ENCODE measurements at regions not wholly inside any gene's neighbourhood (a gene's known extent, or its start where the extent isn't known, plus 50 kb on each side); places are given as distances from the start of the nearest gene placed in this dataset.
A peak's percentile ranks its signal among the peaks of the same experiment; 100 is the strongest.

DNA sequence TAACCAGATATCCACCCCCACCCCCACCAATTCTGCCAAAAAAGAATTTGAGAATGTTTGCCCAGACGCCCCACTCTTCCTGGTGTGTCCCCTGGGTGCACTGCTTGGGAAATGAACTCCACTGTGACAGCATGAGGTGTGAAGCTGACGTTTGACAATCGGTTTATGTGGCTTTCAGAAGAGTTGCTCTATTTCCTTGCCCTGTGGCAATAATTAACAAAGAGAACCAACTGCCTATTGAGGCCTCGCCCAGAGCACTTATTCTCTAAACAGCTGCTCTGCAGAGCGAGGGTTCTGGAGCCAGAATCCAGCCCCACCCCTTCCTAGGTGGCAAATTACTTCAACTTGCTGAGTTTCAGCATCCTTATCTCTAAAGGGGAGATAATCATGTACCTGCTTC is 115.8 kb upstream of the SIX3 start:
- peak; percentile 72 for DNase-seq

DNA sequence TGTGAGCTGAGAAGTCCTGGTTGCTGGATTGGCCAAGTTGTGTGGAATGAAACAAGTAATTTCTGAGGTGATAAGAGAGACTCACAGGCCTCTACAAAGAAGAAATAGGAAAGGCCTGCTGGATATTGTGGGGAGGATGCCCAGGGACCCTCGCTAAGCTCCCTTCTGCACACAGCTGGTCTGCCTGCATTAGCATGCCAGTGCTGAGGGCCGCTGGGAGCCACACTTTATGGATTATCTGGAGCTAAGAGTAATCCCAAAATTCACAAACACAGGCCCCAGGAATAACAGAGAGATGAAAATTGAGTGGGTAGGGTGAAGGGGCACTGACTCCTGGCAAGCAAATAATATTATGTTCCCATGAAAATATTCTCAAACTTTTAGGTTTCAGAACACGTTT is 114.9 kb upstream of the SIX3 start:
- TF ChIP-seq, protein P1, sequence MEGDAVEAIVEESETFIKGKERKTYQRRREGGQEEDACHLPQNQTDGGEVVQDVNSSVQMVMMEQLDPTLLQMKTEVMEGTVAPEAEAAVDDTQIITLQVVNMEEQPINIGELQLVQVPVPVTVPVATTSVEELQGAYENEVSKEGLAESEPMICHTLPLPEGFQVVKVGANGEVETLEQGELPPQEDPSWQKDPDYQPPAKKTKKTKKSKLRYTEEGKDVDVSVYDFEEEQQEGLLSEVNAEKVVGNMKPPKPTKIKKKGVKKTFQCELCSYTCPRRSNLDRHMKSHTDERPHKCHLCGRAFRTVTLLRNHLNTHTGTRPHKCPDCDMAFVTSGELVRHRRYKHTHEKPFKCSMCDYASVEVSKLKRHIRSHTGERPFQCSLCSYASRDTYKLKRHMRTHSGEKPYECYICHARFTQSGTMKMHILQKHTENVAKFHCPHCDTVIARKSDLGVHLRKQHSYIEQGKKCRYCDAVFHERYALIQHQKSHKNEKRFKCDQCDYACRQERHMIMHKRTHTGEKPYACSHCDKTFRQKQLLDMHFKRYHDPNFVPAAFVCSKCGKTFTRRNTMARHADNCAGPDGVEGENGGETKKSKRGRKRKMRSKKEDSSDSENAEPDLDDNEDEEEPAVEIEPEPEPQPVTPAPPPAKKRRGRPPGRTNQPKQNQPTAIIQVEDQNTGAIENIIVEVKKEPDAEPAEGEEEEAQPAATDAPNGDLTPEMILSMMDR (IDR thresholded peaks at IDR 0.05) = no peak
- H3K36me3 ChIP-seq = no peaks in the 10 kb centered on the region
- no peaks in the 10 kb centered on the region for H3K9me3 ChIP-seq
- intact Hi-C loops (cut with DNase I) = no loop called here
- no peaks in the 10 kb centered on the region for H3K27me3 ChIP-seq
- H3K4me1 ChIP-seq = no peaks in the 10 kb centered on the region
- no peak for DNase-seq
- no peak overlapping the region for H3K9ac ChIP-seq (ENCODE audit: low read depth in 2 of 2, low read length in 2 of 2)
- no peak overlapping the region for H3K4me3 ChIP-seq
- H3K27ac ChIP-seq = peak overlapping the region; percentile 19

More for the DNA sequence above, 115.8 kb upstream of the SIX3 start:
- Histone ChIP-seq H3K4me3 (no peak overlapping the region), H3K27me3 (no peaks in the 10 kb centered on the region), H3K27ac (peak overlapping the region; percentile 19), H3K4me1 (no peaks in the 10 kb centered on the region), H3K36me3 (no peaks in the 10 kb centered on the region), H3K9ac (ENCODE audit: low read depth in 2 of 2, low read length in 2 of 2) (no peak overlapping the region), H3K9me3 (no peaks in the 10 kb centered on the region)
- TF ChIP-seq, protein P1 (IDR thresholded peaks at IDR 0.05) = no peak
- intact Hi-C loops (cut with DNase I) = no loop called here

DNA sequence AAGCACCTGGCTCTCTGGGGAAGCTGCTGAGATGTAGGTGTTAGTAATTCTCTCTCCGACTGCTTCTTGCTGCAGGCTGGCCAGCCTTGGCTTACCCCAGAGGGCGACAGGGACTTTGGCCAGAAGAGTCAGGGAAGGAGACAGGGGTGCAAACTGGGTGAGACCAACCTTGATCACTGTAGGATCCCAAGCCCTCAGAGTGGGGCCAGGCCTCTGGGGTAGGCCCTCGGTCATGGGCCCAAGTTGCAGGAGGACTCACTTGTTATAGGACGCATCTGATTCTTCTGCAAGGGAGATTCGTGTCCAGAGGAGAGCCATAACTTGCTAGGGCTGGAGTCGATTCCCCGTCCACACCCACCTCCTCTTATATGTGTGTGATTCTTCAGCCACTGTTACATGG is 111.7 kb upstream of the SIX3 start:
- no peaks in the 10 kb centered on the region for H3K4me1 ChIP-seq
- no peak overlapping the region for H3K9ac ChIP-seq (ENCODE audit: low read depth in 2 of 2, low read length in 2 of 2)
- H3K27ac ChIP-seq = no peak overlapping the region
- no peaks in the 10 kb centered on the region for H3K9me3 ChIP-seq
- DNase-seq = no peak
- TF ChIP-seq, protein P1 (IDR thresholded peaks at IDR 0.05) = no peak
- H3K4me3 ChIP-seq = no peak overlapping the region
- intact Hi-C loops (cut with DNase I) = no loop called here
- no peaks in the 10 kb centered on the region for H3K27me3 ChIP-seq
- H3K36me3 ChIP-seq = no peaks in the 10 kb centered on the region

DNA sequence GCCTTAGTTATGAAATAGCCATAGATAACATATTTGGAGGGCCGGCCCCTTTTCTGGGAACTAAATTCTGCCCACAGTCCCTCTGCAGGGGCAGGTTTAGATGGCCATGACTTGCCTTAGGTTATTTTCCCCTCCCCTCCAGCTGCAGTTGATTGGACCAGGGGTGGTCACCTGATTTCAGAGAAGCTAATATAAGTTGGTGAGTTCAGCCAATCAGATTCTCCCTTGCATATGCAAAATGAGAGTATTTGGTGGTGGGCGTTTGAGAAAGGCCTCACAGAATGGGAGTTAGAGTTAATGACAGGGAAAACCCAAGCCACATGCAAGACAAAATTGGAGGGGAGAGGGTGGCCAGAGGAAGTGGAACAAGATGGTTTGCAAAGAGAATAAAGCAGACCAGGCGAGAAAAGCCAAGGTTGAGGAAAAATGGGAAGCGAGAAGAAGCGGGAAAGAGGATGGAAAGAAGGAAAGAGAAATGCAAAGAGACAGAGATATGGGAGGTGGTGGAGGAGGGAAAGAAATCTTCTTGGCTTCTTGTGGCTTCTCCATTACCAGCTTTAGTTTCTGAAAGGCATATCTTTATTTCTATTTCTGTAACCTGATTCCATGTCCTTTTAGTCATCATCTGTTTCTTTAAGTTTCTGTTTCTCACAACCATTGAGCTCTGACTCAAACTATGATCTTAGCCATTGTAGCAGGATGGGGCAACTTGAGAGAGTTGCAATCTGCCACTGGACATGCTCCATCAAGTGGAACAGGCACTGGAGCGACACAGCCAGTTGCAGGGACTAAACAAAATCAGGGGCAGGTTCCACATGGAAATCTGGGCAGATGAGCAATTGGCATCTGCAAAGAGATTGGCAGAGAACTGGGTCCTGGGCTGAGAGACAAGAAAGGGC is 108.1 kb upstream of the SIX3 start:
- TF ChIP-seq, protein P1 (IDR thresholded peaks at IDR 0.05) = no peak
- H3K9me3 ChIP-seq = no peaks in the 10 kb centered on the region
- no peak overlapping the region for H3K4me3 ChIP-seq
- H3K27ac ChIP-seq = no peak overlapping the region
- DNase-seq = no peak
- H3K4me1 ChIP-seq = no peaks in the 10 kb centered on the region
- no peaks in the 10 kb centered on the region for H3K27me3 ChIP-seq
- no peak overlapping the region for H3K9ac ChIP-seq (ENCODE audit: low read depth in 2 of 2, low read length in 2 of 2)
- H3K36me3 ChIP-seq = no peaks in the 10 kb centered on the region
- intact Hi-C loops (cut with DNase I) = no loop called here

DNA sequence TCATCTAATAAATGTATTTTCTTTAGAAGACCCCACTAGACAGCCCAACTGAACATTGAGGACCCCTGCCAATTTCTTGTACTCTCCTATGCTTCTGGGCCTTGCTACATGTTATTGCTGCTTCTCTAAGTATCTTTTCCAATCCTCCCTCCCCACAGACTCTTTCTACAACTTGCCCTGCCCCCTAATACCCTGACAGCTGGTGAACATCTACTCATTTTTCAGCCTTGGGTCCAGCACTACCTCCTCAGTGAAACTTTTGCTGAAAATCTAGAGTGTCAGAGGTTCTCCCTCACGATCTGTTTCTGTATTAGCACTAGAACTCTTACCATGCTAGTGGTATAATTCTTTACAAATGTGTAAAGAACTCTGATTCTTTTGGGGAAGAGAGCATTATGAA is 106.8 kb upstream of the SIX3 start:
- H3K4me1 ChIP-seq = no peaks in the 10 kb centered on the region
- no peak overlapping the region for H3K9ac ChIP-seq (ENCODE audit: low read depth in 2 of 2, low read length in 2 of 2)
- TF ChIP-seq, protein P1 (IDR thresholded peaks at IDR 0.05) = no peak
- H3K9me3 ChIP-seq = no peaks in the 10 kb centered on the region
- no peak for DNase-seq
- H3K27ac ChIP-seq = no peak overlapping the region
- no peaks in the 10 kb centered on the region for H3K36me3 ChIP-seq
- H3K27me3 ChIP-seq = no peaks in the 10 kb centered on the region
- intact Hi-C loops (cut with DNase I) = no loop called here
- H3K4me3 ChIP-seq = no peak overlapping the region
